Stimulated activated CD4-positive, alpha-beta T cell treated with anti-CD3 and anti-CD28 coated beads, Interleukin-15, amount 100 ng/mL, for 48 hours (primary cell): ENCODE measurements at regions not wholly inside any gene's neighbourhood (a gene's known extent, or its start where the extent isn't known, plus 50 kb on each side); places are given as distances from the start of the nearest gene placed in this dataset.

Experiments
- DNase-seq, 2 donors: peaks; one replicate each; pipeline ENCODE4 v3.0.0-alpha.2; 2020; ENCODE audit warnings: low read depth in 2 of 2

DNA sequence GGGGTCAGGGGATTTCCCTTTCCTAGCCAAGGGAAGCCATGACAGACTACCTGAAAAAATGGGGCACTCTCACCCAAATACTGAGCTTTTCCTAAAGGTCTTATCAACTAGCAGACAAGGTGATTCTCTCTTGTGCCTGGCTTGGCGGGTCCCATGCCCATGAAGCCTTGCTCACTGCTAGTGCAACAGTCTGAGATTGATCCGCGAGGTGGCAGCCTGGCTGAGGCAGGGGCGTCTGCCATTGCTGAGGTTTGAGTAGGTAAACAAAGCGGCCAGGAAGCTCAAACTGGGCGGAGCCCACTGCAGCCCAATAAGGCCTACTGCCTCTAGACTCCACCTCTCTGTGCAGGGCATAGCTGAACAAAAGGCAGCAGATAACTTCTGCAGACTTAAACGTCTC lies 152.6 kb upstream of the PMFBP1 start:
- DNase-seq, result no peak

- no peak for DNase-seq
These were observed 145.5 kb upstream of the PMFBP1 start for GRCh38 chr16:72317446-72317845.

DNA sequence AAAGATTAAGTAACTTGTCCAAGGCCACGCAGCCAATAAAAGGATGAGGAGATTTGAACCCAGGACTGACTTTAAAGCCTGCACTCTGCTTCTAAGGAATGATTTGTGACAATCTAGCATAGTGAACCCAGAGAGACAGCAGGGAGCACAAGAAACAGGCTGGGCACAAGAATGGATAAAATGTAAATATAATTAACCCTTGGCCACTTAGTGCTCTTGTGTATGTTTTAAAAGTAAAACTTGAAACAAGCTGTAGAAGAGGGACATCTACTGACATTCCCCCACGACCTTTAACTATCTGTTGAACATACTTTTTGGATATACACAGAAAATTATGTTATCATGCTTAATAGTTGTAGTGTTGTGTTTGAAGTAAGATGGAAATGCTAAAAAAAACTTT lies 141.9 kb upstream of the PMFBP1 start:
- DNase-seq, result no peak

GRCh38 chr16:72312828-72313227 lies 140.9 kb upstream of the PMFBP1 start:
- no peak for DNase-seq

- DNase-seq, result no peak
These were observed 139.5 kb upstream of the PMFBP1 start for GRCh38 chr16:72311426-72311825.

DNA sequence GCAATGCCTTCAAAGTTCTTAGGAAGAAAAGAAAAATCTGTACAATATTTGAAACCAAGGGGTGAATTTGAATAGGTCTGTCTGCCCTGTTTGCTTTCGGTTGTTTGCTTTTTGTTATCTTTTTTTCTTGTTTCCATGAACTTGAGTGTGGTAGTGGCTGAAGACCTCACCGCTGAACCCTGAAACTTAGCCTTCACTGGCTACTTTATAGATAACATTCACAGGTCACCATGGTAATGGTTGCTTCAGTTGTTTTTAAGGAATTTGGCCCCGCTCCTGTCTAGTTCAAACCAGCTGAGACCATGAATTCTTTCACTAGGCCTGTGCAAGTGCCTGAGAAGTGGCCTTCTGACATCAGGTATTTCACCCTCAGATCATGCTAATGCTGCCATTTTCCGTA lies 137.0 kb upstream of the PMFBP1 start:
- DNase-seq, result no peak

GRCh38 chr16:72308396-72308795 lies 136.4 kb upstream of the PMFBP1 start:
- DNase-seq, result no peak

GRCh38 chr16:72302332-72302731 lies 130.4 kb upstream of the PMFBP1 start:
- DNase-seq, result no peak

GRCh38 chr16:72301523-72302236 lies 129.7 kb upstream of the PMFBP1 start:
- DNase-seq, result no peak

GRCh38 chr16:72300892-72301291 lies 128.9 kb upstream of the PMFBP1 start:
- DNase-seq, result no peak

GRCh38 chr16:72299684-72300243 lies 127.8 kb upstream of the PMFBP1 start:
- no peak for DNase-seq

DNA sequence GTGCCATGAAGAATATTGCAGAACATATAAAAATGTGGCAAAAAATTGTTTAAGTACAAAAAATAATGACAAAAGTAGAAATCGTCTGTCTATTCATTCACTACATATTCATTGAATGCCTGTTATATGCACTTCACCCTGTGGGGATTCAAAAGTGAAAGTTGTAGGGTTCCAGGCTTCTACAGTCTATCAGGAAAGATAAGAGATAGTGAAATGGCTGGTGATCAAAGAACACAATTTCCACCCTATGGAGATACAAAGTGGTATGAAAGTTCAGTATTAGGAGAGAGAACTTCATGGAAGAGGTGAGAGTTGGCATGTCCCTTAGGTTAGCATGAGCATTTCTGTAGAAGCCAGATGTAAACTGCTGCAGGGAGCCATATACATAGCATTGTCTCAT lies 127.0 kb upstream of the PMFBP1 start:
- DNase-seq, result no peak

DNA sequence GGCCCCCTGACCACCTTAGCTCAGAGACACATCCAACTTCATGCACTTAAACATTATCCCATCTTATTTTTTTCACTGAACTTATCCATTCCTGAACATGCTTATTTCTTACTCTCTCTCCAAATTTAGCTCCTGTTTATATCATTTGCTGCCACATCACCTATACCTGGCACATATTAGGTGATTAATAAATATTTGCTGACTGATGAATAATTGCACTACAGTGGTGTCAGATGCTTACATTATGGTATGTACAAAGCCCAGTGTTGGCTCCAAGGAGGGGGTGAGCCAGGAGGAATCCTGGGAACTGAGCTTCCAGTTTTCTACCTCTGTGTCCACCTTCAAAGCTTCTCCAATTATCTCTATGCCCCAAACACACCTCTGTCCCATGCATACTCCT lies 124.0 kb upstream of the PMFBP1 start:
- DNase-seq, result no peak

GRCh38 chr16:72291531-72291981 lies 119.6 kb upstream of the PMFBP1 start:
- no peak for DNase-seq

DNA sequence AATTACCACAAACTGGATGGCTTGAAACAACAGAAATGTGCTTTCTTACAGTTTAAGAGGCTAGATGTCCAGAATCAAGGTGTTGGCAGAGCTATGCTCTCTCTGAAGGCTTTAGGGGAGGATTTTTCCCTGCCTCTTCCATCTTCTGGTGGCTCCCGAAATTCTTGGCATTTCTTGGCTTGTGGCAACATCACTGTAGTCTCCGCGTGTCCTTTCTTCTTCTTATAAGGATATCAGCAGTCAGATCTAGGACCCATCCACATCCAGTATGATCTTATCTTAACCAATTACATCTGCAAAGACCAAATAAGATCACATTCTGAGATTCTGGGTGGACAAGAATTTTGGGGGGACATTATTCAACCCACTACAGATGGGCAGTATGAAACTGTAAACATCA lies 119.2 kb upstream of the PMFBP1 start:
- DNase-seq, result no peak

- no peak for DNase-seq
These were observed 115.7 kb upstream of the PMFBP1 start for GRCh38 chr16:72287649-72288048.

- no peak for DNase-seq
These were observed 115.1 kb upstream of the PMFBP1 start for GRCh38 chr16:72286936-72287620.

DNA sequence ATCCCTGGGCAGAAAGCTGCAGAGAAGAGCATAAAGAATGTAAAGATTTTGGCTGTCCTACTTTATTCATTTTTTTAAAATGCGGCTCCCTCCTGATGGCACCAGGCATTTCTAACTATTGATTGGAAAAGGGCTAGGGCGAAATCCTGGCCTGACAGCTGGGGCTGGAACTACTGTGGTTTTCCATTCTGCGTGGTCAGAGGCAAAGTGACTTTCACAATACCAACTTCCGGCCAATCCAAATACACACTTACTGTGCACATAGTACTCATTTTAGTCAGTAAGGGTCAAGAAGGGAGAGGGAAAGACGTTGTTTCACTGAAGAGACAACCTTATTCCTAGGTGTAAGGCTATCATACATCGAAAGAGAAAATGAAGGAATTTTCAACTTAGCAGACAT lies 113.8 kb upstream of the PMFBP1 start:
- no peak for DNase-seq

GRCh38 chr16:72285324-72285723 lies 113.4 kb upstream of the PMFBP1 start:
- no peak for DNase-seq

GRCh38 chr16:72284042-72284789 lies 112.3 kb upstream of the PMFBP1 start:
- DNase-seq, result no peak

- DNase-seq, result no peak
These were observed 110.4 kb upstream of the PMFBP1 start for GRCh38 chr16:72282362-72282761.

GRCh38 chr16:72278301-72278700 lies 106.3 kb upstream of the PMFBP1 start:
- no peak for DNase-seq

DNA sequence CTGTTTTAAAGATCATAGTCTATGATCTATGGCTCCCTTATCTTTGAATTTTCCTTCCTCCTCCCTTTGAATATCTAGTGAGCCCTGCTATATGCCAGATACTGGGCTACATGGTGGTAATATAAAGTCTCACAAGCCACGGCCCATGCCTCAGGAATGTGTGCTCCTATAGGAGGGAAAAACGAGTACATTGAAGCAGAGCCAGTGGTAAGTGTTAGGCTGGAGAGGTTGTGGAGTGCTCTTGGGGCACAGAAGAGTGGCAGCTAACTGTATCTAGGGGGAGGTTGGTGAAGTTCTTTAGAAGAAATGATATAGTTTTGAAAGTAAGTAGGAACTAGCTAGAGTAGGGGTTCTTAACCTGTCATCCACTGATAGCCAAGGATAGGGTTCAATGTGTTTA lies 105.8 kb upstream of the PMFBP1 start:
- DNase-seq, result no peak
